ENCODE measurements at regions not wholly inside any gene's neighbourhood (a gene's known extent, or its start where the extent isn't known, plus 50 kb on each side); places are given as distances from the start of the nearest gene placed in this dataset.

GRCh38 chr3:27963519-27963918 lies 241.4 kb upstream of the EOMES start:
- no peak overlapping the region for H3K27ac Mint-ChIP-seq
- ATAC-seq: no peak
- no peaks in the 10 kb centered on the region for H3K4me1 Mint-ChIP-seq (ENCODE audit: low read depth)
- no peak overlapping the region for H3K4me3 Mint-ChIP-seq
- H3K9me3 Mint-ChIP-seq (ENCODE audit: insufficient read depth): no peaks in the 10 kb centered on the region
- no peaks in the 10 kb centered on the region for H3K27me3 Mint-ChIP-seq (ENCODE audit: low read depth)
- DNase-seq: no peak
- CTCF ChIA-PET: no interaction called here
- H3K36me3 Mint-ChIP-seq (ENCODE audit: low read depth): no peaks in the 10 kb centered on the region
- POLR2A ChIA-PET: no interaction called here

- Mint-ChIP-seq H3K9me3 (ENCODE audit: insufficient read depth) (peaks cover 4% of the 10 kb centered on the region), H3K4me1 (ENCODE audit: low read depth) (no peaks in the 10 kb centered on the region), H3K27me3 (ENCODE audit: low read depth) (no peaks in the 10 kb centered on the region), H3K36me3 (ENCODE audit: low read depth) (no peaks in the 10 kb centered on the region), H3K27ac (no peak overlapping the region), H3K4me3 (no peak overlapping the region)
- DNase-seq (no peak), ATAC-seq (no peak)
- POLR2A ChIA-PET: no interaction called here
- CTCF ChIA-PET: no interaction called here
These were observed 249.5 kb upstream of the EOMES start for GRCh38 chr3:27971600-27971999.

DNA sequence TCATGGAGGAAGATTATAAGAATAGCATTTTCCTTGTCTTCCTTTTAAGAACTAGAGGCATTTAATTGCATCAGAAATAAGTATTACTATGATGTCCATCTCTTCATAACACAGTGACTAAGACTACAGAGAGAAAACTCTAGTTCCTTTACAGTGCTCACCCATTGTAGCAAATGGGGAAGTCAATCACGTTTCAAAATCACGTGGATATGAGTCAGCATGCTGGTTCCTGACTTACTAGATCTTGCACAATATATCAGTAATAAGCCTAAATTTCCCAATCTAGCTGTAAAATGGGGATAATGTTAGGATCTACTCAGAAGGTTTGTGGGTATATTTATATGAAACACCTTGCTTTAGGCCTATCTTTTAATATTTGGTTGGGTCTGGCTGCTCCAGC lies 254.8 kb upstream of the EOMES start:
- H3K27ac Mint-ChIP-seq: no peak overlapping the region
- ChIA-PET POLR2A (no interaction called here), CTCF (no interaction called here)
- DNase-seq: no peak
- H3K36me3 Mint-ChIP-seq (ENCODE audit: low read depth): no peaks in the 10 kb centered on the region
- no peak overlapping the region for H3K4me3 Mint-ChIP-seq
- no peak for ATAC-seq
- H3K27me3 Mint-ChIP-seq (ENCODE audit: low read depth): no peaks in the 10 kb centered on the region
- no peaks in the 10 kb centered on the region for H3K4me1 Mint-ChIP-seq (ENCODE audit: low read depth)
- H3K9me3 Mint-ChIP-seq (ENCODE audit: insufficient read depth): peaks cover 4% of the 10 kb centered on the region

- H3K4me1 Mint-ChIP-seq (ENCODE audit: low read depth): no peaks in the 10 kb centered on the region
- H3K27ac Mint-ChIP-seq: no peak overlapping the region
- H3K36me3 Mint-ChIP-seq (ENCODE audit: low read depth): no peaks in the 10 kb centered on the region
- peaks cover 4% of the 10 kb centered on the region for H3K9me3 Mint-ChIP-seq (ENCODE audit: insufficient read depth)
- H3K4me3 Mint-ChIP-seq: no peak overlapping the region
- ChIA-PET CTCF (interaction anchor here (1.0 to 1.3 kb wide), 2 partner anchors 8 to 150 kb away, joined by 3 read pairs; no protein-coding TSS in a partner anchor), POLR2A (no interaction called here)
- H3K27me3 Mint-ChIP-seq (ENCODE audit: low read depth): no peaks in the 10 kb centered on the region
- ATAC-seq: no peak
- DNase-seq: no peak
These were observed 256.3 kb upstream of the EOMES start for GRCh38 chr3:27978440-27978839.

GRCh38 chr3:27985369-27986035 lies 255.9 kb upstream of the CMC1 start:
- Mint-ChIP-seq H3K27me3 (ENCODE audit: low read depth) (no peaks in the 10 kb centered on the region), H3K27ac (no peak overlapping the region), H3K36me3 (ENCODE audit: low read depth) (no peaks in the 10 kb centered on the region), H3K4me3 (no peak overlapping the region), H3K9me3 (ENCODE audit: insufficient read depth) (no peaks in the 10 kb centered on the region), H3K4me1 (ENCODE audit: low read depth) (no peaks in the 10 kb centered on the region)
- ATAC-seq (no peak), DNase-seq (no peak)
- ChIA-PET CTCF (no interaction called here), POLR2A (no interaction called here)

GRCh38 chr3:27986234-27986879 lies 255.1 kb upstream of the CMC1 start:
- H3K36me3 Mint-ChIP-seq (ENCODE audit: low read depth): no peaks in the 10 kb centered on the region
- ChIA-PET POLR2A (no interaction called here), CTCF (no interaction called here)
- H3K4me3 Mint-ChIP-seq: no peak overlapping the region
- H3K27ac Mint-ChIP-seq: no peak overlapping the region
- no peak for ATAC-seq
- no peaks in the 10 kb centered on the region for H3K27me3 Mint-ChIP-seq (ENCODE audit: low read depth)
- no peaks in the 10 kb centered on the region for H3K4me1 Mint-ChIP-seq (ENCODE audit: low read depth)
- H3K9me3 Mint-ChIP-seq (ENCODE audit: insufficient read depth): no peaks in the 10 kb centered on the region
- no peak for DNase-seq

DNA sequence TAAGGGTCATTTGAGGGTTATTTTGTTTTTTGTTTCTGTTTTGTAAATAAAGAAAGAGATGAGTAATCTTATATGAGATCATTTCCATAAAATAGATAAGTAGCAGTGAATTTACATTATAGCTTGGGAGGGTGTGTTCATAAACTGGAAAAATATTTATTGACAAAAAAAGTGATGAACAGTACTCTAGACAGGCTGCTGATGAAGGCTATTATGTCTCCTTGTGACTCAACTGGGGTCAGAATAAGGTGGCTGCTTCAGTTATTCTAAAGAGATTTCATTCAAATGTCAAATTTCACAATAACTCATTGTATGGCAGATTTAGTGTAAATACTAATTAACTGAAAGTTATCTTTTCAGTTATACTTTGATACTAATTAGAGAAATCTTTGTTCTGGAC lies 251.1 kb upstream of the CMC1 start:
- CTCF ChIA-PET: no interaction called here
- no peaks in the 10 kb centered on the region for H3K9me3 Mint-ChIP-seq (ENCODE audit: insufficient read depth)
- H3K36me3 Mint-ChIP-seq (ENCODE audit: low read depth): no peaks in the 10 kb centered on the region

GRCh38 chr3:27990837-27991236 lies 250.6 kb upstream of the CMC1 start:
- Mint-ChIP-seq H3K27me3 (ENCODE audit: low read depth) (no peaks in the 10 kb centered on the region), H3K4me1 (ENCODE audit: low read depth) (no peaks in the 10 kb centered on the region), H3K36me3 (ENCODE audit: low read depth) (no peaks in the 10 kb centered on the region), H3K4me3 (no peak overlapping the region), H3K9me3 (ENCODE audit: insufficient read depth) (no peaks in the 10 kb centered on the region), H3K27ac (no peak overlapping the region)
- POLR2A ChIA-PET: no interaction called here
- ATAC-seq: no peak
- no peak for DNase-seq
- CTCF ChIA-PET: no interaction called here

More for the DNA sequence above, 251.1 kb upstream of the CMC1 start:
- Mint-ChIP-seq H3K27me3 (ENCODE audit: low read depth) (no peaks in the 10 kb centered on the region), H3K27ac (no peak overlapping the region), H3K4me3 (no peak overlapping the region), H3K4me1 (ENCODE audit: low read depth) (no peaks in the 10 kb centered on the region)
- DNase-seq (no peak), ATAC-seq (no peak)
- POLR2A ChIA-PET: no interaction called here

GRCh38 chr3:27993051-27993450 lies 248.4 kb upstream of the CMC1 start:
- ChIA-PET POLR2A (no interaction called here), CTCF (no interaction called here)
- H3K27ac Mint-ChIP-seq: no peak overlapping the region

DNA sequence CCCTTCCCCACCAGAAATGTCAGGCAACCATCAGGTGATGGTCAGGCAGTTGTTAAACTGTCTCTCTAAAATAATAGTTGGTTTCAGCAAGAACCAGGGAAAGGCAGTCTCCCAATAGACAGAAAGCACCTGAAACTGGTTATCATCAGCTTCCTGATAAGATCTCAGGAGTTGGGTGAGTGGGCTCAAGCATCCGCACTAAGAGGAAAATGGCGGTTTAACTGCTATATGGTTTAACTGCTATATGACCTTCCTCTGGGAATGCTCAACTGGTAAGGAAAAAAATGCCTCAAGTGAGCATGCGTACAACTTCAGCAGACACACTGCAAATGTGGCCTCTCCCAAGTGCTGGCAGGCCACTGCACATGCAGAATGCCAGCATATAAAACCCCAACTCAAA lies 240.8 kb upstream of the CMC1 start:
- ATAC-seq: no peak
- Mint-ChIP-seq H3K36me3 (ENCODE audit: low read depth) (no peaks in the 10 kb centered on the region), H3K27ac (no peak overlapping the region), H3K9me3 (ENCODE audit: insufficient read depth) (no peaks in the 10 kb centered on the region), H3K27me3 (ENCODE audit: low read depth) (no peaks in the 10 kb centered on the region), H3K4me3 (no peak overlapping the region), H3K4me1 (ENCODE audit: low read depth) (no peaks in the 10 kb centered on the region)
- CTCF ChIA-PET: interaction anchor here (1.5 kb wide), 1 partner anchor 289 kb away, joined by 3 read pairs; no protein-coding TSS in a partner anchor
- POLR2A ChIA-PET: no interaction called here
- DNase-seq: no peak

More at GRCh38 chr3:27993051-27993450, 248.4 kb upstream of the CMC1 start:
- H3K27me3 Mint-ChIP-seq (ENCODE audit: low read depth): no peaks in the 10 kb centered on the region
- H3K4me1 Mint-ChIP-seq (ENCODE audit: low read depth): no peaks in the 10 kb centered on the region
- no peak for DNase-seq
- no peaks in the 10 kb centered on the region for H3K36me3 Mint-ChIP-seq (ENCODE audit: low read depth)
- no peak for ATAC-seq
- no peaks in the 10 kb centered on the region for H3K9me3 Mint-ChIP-seq (ENCODE audit: insufficient read depth)
- no peak overlapping the region for H3K4me3 Mint-ChIP-seq

DNA sequence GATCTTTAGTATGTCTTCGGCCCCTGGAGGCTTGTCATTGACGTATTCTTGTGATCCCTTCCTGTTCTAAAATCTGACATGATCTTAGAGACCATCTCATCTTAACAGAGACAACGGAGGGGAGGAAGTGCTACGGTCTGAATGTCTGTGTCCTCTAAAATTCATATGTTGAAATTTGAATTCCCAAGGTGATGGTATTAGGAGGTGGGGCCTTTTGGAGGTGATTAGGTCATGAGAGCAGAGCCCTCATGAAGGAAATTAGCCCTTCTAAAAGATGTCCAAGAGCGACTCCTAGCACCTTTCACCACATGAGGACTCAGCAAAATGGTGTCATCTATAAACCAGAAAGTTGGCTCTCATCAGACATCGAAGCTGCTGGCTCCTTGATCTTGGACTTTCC lies 233.2 kb upstream of the CMC1 start:
- H3K27ac Mint-ChIP-seq: no peak overlapping the region
- ATAC-seq (no peak), DNase-seq (no peak)
- no peaks in the 10 kb centered on the region for H3K27me3 Mint-ChIP-seq (ENCODE audit: low read depth)
- no peaks in the 10 kb centered on the region for H3K4me1 Mint-ChIP-seq (ENCODE audit: low read depth)
- no peak overlapping the region for H3K4me3 Mint-ChIP-seq
- CTCF ChIA-PET: no interaction called here
- no peaks in the 10 kb centered on the region for H3K9me3 Mint-ChIP-seq (ENCODE audit: insufficient read depth)
- POLR2A ChIA-PET: no interaction called here
- H3K36me3 Mint-ChIP-seq (ENCODE audit: low read depth): no peaks in the 10 kb centered on the region

- Mint-ChIP-seq H3K27me3 (ENCODE audit: low read depth) (no peaks in the 10 kb centered on the region), H3K27ac (no peak overlapping the region), H3K9me3 (ENCODE audit: insufficient read depth) (no peaks in the 10 kb centered on the region), H3K36me3 (ENCODE audit: low read depth) (no peaks in the 10 kb centered on the region), H3K4me3 (no peak overlapping the region), H3K4me1 (ENCODE audit: low read depth) (no peaks in the 10 kb centered on the region)
- ATAC-seq (no peak), DNase-seq (no peak)
- ChIA-PET POLR2A (no interaction called here), CTCF (no interaction called here)
These were observed 228.6 kb upstream of the CMC1 start for GRCh38 chr3:28012830-28013229.

Measured in activated CD8-positive, alpha-beta T cell treated with anti-CD3 and anti-CD28 coated beads, Interleukin-2, amount 10 ng/mL, durations not matched to agents 7 days and 5 days (primary cell).